Psoas muscle (tissue), 7 donors: ENCODE measurements at regions not wholly inside any gene's neighbourhood (a gene's known extent, or its start where the extent isn't known, plus 50 kb on each side); places are given as distances from the start of the nearest gene placed in this dataset.
"Not testable (repeated sequence)": the region's sequence is repeated elsewhere in the genome, so short reads cannot be mapped to it uniquely, and the experiment has no call there.

Experiments used
- ATAC-seq, 4 donors: fragments of 200-7000 bp; cut with Tn5 transposase; one replicate each; pipeline ENCODE4 v1.9.1; 2020; ENCODE audit warnings: moderate library complexity in 3 of 4, mild to moderate bottlenecking in 2 of 4
- DNase-seq, 2 donors: peaks; one replicate each; pipeline ENCODE4 v3.0.0-alpha.2; 2020
- H3K27ac ChIP-seq: fragments of 200-600 bp; one replicate; pipeline ENCODE4 v1.8.0; 2022
- H3K27me3 ChIP-seq, 3 donors: fragments of 200-600 bp in 1 of 3; one replicate each; pipeline versions ENCODE4 v1.6.1 to v1.8.0; 2013 to 2022; ENCODE audit warnings: low read length in 2 of 3, mild to moderate bottlenecking in 2 of 3, moderate library complexity in 1 of 3; ENCODE audit not compliant: insufficient read depth in 3 of 3
- H3K36me3 ChIP-seq, 2 donors: fragments of 200-600 bp in 1 of 2; one replicate each; pipeline versions ENCODE4 v1.6.1 to v1.8.0; 2013 to 2022; ENCODE audit warnings: low read depth in 1 of 2, mild to moderate bottlenecking in 1 of 2, moderate library complexity in 1 of 2; ENCODE audit not compliant: insufficient read depth in 1 of 2
- H3K4me1 ChIP-seq: fragments of 200-600 bp; one replicate; pipeline ENCODE4 v1.8.0; 2022
- H3K4me3 ChIP-seq: fragments of 200-600 bp; one replicate; pipeline ENCODE4 v1.8.0; 2022; ENCODE audit warnings: mild to moderate bottlenecking
- H3K9me3 ChIP-seq: fragments of 200-600 bp; one replicate; pipeline ENCODE4 v1.8.0; 2022
- CTCF ChIP-seq: fragments of 200-600 bp; IDR thresholded peaks from one replicate; pipeline ENCODE4 v1.8.0; 2022; ENCODE audit warnings: antibody characterized with exemption
- whole genome bisulfite sequencing, 3 donors: extraction: QIAGEN DNeasy Blood & Tissue Kit; methylation state at CpG; one replicate each; pipeline versions ENCODE4 v1.1.6 to v1.1.7; 2013; 5-methylcytosine and 5-hydroxymethylcytosine counted together
- intact Hi-C, 2 donors: fragments of 100-400 bp; cut with DNase I; formaldehyde crosslinking; loops; one replicate each; pipeline versions ENCODE4 v1.11.0 to v1.14.2; 2022
- donor health status: healthy with polysubstance abuse.
- donor health status: DM: no; HTN: no; CAD: no; lungs with moderate emphysema.
- donor health status: Bipolar disorder and iron deficiency.
- donor health status: healthy.
- donor health status: DM: yes; HTN: yes; CAD: no.
- donor health status: DM: no; HTN: no; CAD: no.
- donor health status: DM: yes; HTN: yes; CAD: no.

- 89 to 92% (median 90%) methylated on average over 5 of the region's 5 CpGs for WGBS, 3 donors
- DNase-seq: no peak
- Histone ChIP-seq H3K36me3 (no peaks in the 10 kb centered on the region), H3K4me3 (no peak overlapping the region), H3K27ac (no peak overlapping the region), H3K4me1 (no peaks in the 10 kb centered on the region), H3K27me3 (no peaks in the 10 kb centered on the region), H3K9me3 (no peaks in the 10 kb centered on the region)
- no peak for ATAC-seq
- TF ChIP-seq CTCF: no peak
- intact Hi-C loops: no loop called here
Observed at GRCh38 chr18:70394672-70395071, 105.8 kb downstream of the SOCS6 start.

- no peak for DNase-seq
- intact Hi-C loops: no loop called here
- 69 to 73% (median 72%) methylated on average over 4 of the region's 4 CpGs for WGBS, 3 donors
- ATAC-seq: no peak
- TF ChIP-seq CTCF: no peak
- H3K4me1 ChIP-seq: no peaks in the 10 kb centered on the region
- H3K27me3 ChIP-seq: no peaks in the 10 kb centered on the region
- no peaks in the 10 kb centered on the region for H3K9me3 ChIP-seq
- H3K4me3 ChIP-seq: no peak overlapping the region
- no peaks in the 10 kb centered on the region for H3K36me3 ChIP-seq
- H3K27ac ChIP-seq: no peak overlapping the region
Observed at GRCh38 chr18:70390371-70391090, 101.7 kb downstream of the SOCS6 start.

- H3K9me3 ChIP-seq, DNase-seq, ATAC-seq, H3K36me3 ChIP-seq, intact Hi-C loops, H3K4me1 ChIP-seq, H3K27me3 ChIP-seq, H3K4me3 ChIP-seq, H3K27ac ChIP-seq: not testable (repeated sequence)
- WGBS, 3 donors: 92 to 97% (median 95%) methylated on average over 5 of the region's 5 CpGs
Observed at GRCh38 chr18:70389036-70389435, 100.2 kb downstream of the SOCS6 start.

DNA sequence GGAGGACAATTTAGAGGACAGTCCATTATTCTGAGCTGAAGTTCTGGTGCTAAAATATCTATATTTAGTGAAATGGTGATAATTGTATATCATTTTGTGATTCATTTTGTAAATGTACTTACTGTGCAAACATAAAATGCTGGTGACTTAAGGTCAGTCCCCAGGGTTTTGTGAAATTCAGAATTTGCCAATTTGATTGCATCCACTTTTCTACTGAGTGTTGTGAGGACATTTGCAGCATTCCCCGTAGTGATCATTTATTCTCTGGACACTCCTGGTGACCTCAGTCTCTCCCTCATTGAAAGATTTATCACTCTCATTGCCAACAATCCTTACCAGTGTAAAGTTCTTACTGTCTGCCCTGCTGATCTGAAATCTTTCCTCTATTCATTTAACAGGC, 98.2 kb downstream of the SOCS6 start:
- no peaks in the 10 kb centered on the region for H3K27me3 ChIP-seq
- ATAC-seq (no peak), DNase-seq (no peak)
- WGBS, 3 donors: 36 to 56% (median 48%) methylated on average over 1 of the region's 1 CpG
- no peak overlapping the region for H3K27ac ChIP-seq
- intact Hi-C loops: no loop called here
- TF ChIP-seq CTCF: no peak
- no peaks in the 10 kb centered on the region for H3K9me3 ChIP-seq
- H3K36me3 ChIP-seq: no peaks in the 10 kb centered on the region
- no peaks in the 10 kb centered on the region for H3K4me1 ChIP-seq
- no peak overlapping the region for H3K4me3 ChIP-seq

GRCh38 chr18:70386582-70386981, 97.7 kb downstream of the SOCS6 start:
- H3K9me3 ChIP-seq: no peaks in the 10 kb centered on the region
- intact Hi-C loops: no loop called here
- H3K27ac ChIP-seq: no peak overlapping the region
- H3K4me3 ChIP-seq: no peak overlapping the region
- no peaks in the 10 kb centered on the region for H3K4me1 ChIP-seq
- ATAC-seq (no peak), DNase-seq (no peak)
- no peak for TF ChIP-seq CTCF
- H3K36me3 ChIP-seq: no peaks in the 10 kb centered on the region
- H3K27me3 ChIP-seq: no peaks in the 10 kb centered on the region
- WGBS, 3 donors: 76 to 86% (median 85%) methylated on average over 3 of the region's 3 CpGs
